ENCODE measurements at regions not wholly inside any gene's neighbourhood (a gene's known extent, or its start where the extent isn't known, plus 50 kb on each side); places are given as distances from the start of the nearest gene placed in this dataset.

- TF ChIP-seq POLR2AphosphoS5 (IDR thresholded peaks at IDR 0.05; ENCODE audit: low read depth, low read length) (no peak), SIN3A (IDR thresholded peaks at IDR 0.05; ENCODE audit: borderline replicate concordance, insufficient read depth, low read length) (no peak), TAF1 (IDR thresholded peaks at IDR 0.05; ENCODE audit: borderline replicate concordance, insufficient read depth, low read length) (no peak), FOXP2 (optimal IDR thresholded peaks at IDR 0.05; ENCODE audit: borderline replicate concordance, extremely low read depth, extremely low read length, insufficient read depth) (no peak)
- TF ChIP-seq, protein P1, sequence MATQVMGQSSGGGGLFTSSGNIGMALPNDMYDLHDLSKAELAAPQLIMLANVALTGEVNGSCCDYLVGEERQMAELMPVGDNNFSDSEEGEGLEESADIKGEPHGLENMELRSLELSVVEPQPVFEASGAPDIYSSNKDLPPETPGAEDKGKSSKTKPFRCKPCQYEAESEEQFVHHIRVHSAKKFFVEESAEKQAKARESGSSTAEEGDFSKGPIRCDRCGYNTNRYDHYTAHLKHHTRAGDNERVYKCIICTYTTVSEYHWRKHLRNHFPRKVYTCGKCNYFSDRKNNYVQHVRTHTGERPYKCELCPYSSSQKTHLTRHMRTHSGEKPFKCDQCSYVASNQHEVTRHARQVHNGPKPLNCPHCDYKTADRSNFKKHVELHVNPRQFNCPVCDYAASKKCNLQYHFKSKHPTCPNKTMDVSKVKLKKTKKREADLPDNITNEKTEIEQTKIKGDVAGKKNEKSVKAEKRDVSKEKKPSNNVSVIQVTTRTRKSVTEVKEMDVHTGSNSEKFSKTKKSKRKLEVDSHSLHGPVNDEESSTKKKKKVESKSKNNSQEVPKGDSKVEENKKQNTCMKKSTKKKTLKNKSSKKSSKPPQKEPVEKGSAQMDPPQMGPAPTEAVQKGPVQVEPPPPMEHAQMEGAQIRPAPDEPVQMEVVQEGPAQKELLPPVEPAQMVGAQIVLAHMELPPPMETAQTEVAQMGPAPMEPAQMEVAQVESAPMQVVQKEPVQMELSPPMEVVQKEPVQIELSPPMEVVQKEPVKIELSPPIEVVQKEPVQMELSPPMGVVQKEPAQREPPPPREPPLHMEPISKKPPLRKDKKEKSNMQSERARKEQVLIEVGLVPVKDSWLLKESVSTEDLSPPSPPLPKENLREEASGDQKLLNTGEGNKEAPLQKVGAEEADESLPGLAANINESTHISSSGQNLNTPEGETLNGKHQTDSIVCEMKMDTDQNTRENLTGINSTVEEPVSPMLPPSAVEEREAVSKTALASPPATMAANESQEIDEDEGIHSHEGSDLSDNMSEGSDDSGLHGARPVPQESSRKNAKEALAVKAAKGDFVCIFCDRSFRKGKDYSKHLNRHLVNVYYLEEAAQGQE (IDR thresholded peaks at IDR 0.05; ENCODE audit: insufficient read depth in 1 of 2, low read depth in 2 of 2, low read length in 2 of 2), result no peak
Observed at GRCh38 chr1:29657816-29658215, 421.5 kb downstream of the PTPRU start.

Data from PFSK-1 (cell line).